ENCODE measurements at regions not wholly inside any gene's neighbourhood (a gene's known extent, or its start where the extent isn't known, plus 50 kb on each side); places are given as distances from the start of the nearest gene placed in this dataset.

GRCh38 chr5:29885595-29885994 lies 1307.9 kb upstream of the CDH6 start:
- no peak for TF ChIP-seq CTCF (IDR thresholded peaks at IDR 0.05; ENCODE audit: borderline replicate concordance, extremely low read depth, low read length, poor library complexity, severe bottlenecking)
- TF ChIP-seq EZH2 (IDR thresholded peaks at IDR 0.05; ENCODE audit: borderline replicate concordance, low read depth, low read length, severe bottlenecking), result no peak

All from DND-41 (cell line).